IMR-90 (cell line): ENCODE measurements at regions not wholly inside any gene's neighbourhood (a gene's known extent, or its start where the extent isn't known, plus 50 kb on each side); places are given as distances from the start of the nearest gene placed in this dataset.

Source experiments
- CEBPB ChIP-seq: IDR thresholded peaks from 2 replicates; pipeline ENCODE4 v1.6.1; 2012; ENCODE audit warnings: low read depth, low read length, improper control_type of control experiment
- RCOR1 ChIP-seq: IDR thresholded peaks from 2 replicates; pipeline ENCODE4 v1.6.1; 2012; ENCODE audit warnings: mild to moderate bottlenecking, low read length, improper control_type of control experiment; ENCODE audit not compliant: insufficient replicate concordance
- TF ChIP-seq, protein P1 (sequence below): conservative IDR thresholded peaks from 2 replicates; pipeline ENCODE4 v1.5.1; 2012; ENCODE audit warnings: mild to moderate bottlenecking, low read depth, low read length, improper control_type of control experiment

DNA sequence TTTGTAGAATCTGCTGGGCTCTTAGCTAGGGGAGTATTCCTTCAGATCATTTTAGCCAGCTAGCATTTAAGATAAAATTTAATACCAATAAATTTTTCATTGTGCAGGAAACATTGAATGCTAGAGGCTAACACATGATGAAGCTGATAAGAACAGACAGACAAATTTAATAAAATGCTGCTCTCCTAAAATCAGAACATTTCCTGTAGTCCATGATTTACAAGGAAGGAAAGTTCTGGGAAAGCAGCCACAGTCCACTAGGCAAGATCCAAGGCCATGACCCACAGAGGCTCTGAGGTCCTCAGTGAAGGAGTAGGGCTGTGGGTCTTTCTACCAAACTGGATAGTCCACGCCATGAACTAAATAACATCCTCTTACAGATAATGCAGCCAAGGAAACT lies 253.0 kb downstream of the ICE1 start:
- TF ChIP-seq, protein P1, sequence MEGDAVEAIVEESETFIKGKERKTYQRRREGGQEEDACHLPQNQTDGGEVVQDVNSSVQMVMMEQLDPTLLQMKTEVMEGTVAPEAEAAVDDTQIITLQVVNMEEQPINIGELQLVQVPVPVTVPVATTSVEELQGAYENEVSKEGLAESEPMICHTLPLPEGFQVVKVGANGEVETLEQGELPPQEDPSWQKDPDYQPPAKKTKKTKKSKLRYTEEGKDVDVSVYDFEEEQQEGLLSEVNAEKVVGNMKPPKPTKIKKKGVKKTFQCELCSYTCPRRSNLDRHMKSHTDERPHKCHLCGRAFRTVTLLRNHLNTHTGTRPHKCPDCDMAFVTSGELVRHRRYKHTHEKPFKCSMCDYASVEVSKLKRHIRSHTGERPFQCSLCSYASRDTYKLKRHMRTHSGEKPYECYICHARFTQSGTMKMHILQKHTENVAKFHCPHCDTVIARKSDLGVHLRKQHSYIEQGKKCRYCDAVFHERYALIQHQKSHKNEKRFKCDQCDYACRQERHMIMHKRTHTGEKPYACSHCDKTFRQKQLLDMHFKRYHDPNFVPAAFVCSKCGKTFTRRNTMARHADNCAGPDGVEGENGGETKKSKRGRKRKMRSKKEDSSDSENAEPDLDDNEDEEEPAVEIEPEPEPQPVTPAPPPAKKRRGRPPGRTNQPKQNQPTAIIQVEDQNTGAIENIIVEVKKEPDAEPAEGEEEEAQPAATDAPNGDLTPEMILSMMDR: no peak
- TF ChIP-seq RCOR1 (no peak), CEBPB (no peak)
